IMR-90 (cell line): ENCODE measurements at regions not wholly inside any gene's neighbourhood (a gene's known extent, or its start where the extent isn't known, plus 50 kb on each side); places are given as distances from the start of the nearest gene placed in this dataset.

Experiments
- ATAC-seq: fragments of 200-7000 bp; cut with Tn5 transposase; 2 replicates; pipeline ENCODE4 v1.9.1; 2020; ENCODE audit warnings: low read depth, mild to moderate bottlenecking, moderate library complexity
- BruUV-seq: library from RNA; stranded (reverse); fragments of 400-500 nt; replicated peaks from 2 replicates; lab custom pipeline; 2021; lab: Mats Ljungman, UMichigan
- CTCF ChIA-PET: fragments of 300-600 bp; formaldehyde crosslinking; extraction: SDS; loops from one replicate; lab custom pipeline; 2021; ENCODE audit warnings: antibody characterized with exemption; lab: Yijun Ruan, JAX
- POLR2A ChIA-PET: fragments of 300-600 bp; sonication (Branson Sonifier 250); formaldehyde crosslinking; loops from one replicate; lab custom pipeline; 2022; ENCODE audit warnings: antibody characterized with exemption; ENCODE audit not compliant: unreplicated experiment; lab: Charles Lee
- DNase-seq: peaks from one replicate; pipeline ENCODE4 v3.0.0; 2013
- H2AFZ ChIP-seq: replicated peaks from 2 replicates; pipeline ENCODE3; 2013; ENCODE audit warnings: low read length, mild to moderate bottlenecking; ENCODE audit not compliant: poor library complexity
- H2AK5ac ChIP-seq: 2 replicates; pipeline ENCODE4 v1.6.1; 2013; ENCODE audit warnings: low read depth, low read length, inconsistent platforms
- H2AK9ac ChIP-seq: replicated peaks from 2 replicates; pipeline ENCODE3; 2013; ENCODE audit warnings: mild to moderate bottlenecking, low read depth, low read length, moderate library complexity; ENCODE audit not compliant: poor library complexity
- H2BK120ac ChIP-seq: 2 replicates; pipeline ENCODE4 v1.6.1; 2013; ENCODE audit warnings: low read depth, low read length, inconsistent platforms
- H2BK15ac ChIP-seq: 3 replicates; pipeline ENCODE4 v1.6.1; 2013; ENCODE audit warnings: low read depth, low read length, inconsistent platforms
- H2BK20ac ChIP-seq: 2 replicates; pipeline ENCODE4 v1.6.1; 2013; ENCODE audit warnings: low read depth, mild to moderate bottlenecking, inconsistent platforms, low read length, moderate library complexity
- H2BK5ac ChIP-seq: 2 replicates; pipeline ENCODE4 v1.6.1; 2013; ENCODE audit warnings: mild to moderate bottlenecking, low read depth, low read length, inconsistent platforms; ENCODE audit not compliant: poor library complexity, severe bottlenecking
- H3K14ac ChIP-seq: replicated peaks from 2 replicates; pipeline ENCODE4 v1.6.1; 2013; ENCODE audit warnings: low read depth, low read length, inconsistent platforms
- H3K18ac ChIP-seq: 2 replicates; pipeline ENCODE4 v1.6.1; 2013; ENCODE audit warnings: low read depth, low read length, control low read depth
- H3K23ac ChIP-seq: 2 replicates; pipeline ENCODE4 v1.6.1; 2013; ENCODE audit warnings: low read depth, low read length, inconsistent platforms
- H3K27ac ChIP-seq: 2 replicates; pipeline ENCODE4 v1.5.1; 2013; ENCODE audit warnings: mild to moderate bottlenecking, control low read depth, low read length; ENCODE audit not compliant: insufficient read depth
- H3K27me3 ChIP-seq: 2 replicates; pipeline ENCODE4 v1.6.1; 2013; ENCODE audit warnings: low read length; ENCODE audit not compliant: control insufficient read depth, insufficient read depth
- H3K36me3 ChIP-seq: 2 replicates; pipeline ENCODE4 v1.6.1; 2013; ENCODE audit warnings: low read length, mixed read lengths; ENCODE audit not compliant: control insufficient read depth, insufficient read depth
- H3K4ac ChIP-seq: 2 replicates; pipeline ENCODE4 v1.6.1; 2013; ENCODE audit warnings: low read depth, low read length, inconsistent platforms
- H3K4me1 ChIP-seq: 2 replicates; pipeline ENCODE4 v1.6.1; 2013; ENCODE audit warnings: low read length, mixed read lengths; ENCODE audit not compliant: control insufficient read depth, insufficient read depth
- H3K4me2 ChIP-seq: 2 replicates; pipeline ENCODE4 v1.6.1; 2013; ENCODE audit warnings: low read depth, mild to moderate bottlenecking, control low read depth, low read length, moderate library complexity
- H3K4me3 ChIP-seq: 2 replicates; pipeline ENCODE4 v1.5.1; 2013; ENCODE audit warnings: low read depth, mild to moderate bottlenecking, control low read depth, low read length, moderate library complexity; ENCODE audit not compliant: insufficient read depth
- H3K56ac ChIP-seq: 2 replicates; pipeline ENCODE4 v1.6.1; 2013; ENCODE audit warnings: low read length, inconsistent platforms; ENCODE audit not compliant: insufficient read depth; ENCODE audit errors: extremely low read depth
- H3K79me1 ChIP-seq, 2 experiments: 2 replicates each; pipeline ENCODE4 v1.6.1; 2013; ENCODE audit warnings: low read length in 2 of 2, inconsistent platforms in 1 of 2, low read depth in 1 of 2
- H3K9ac ChIP-seq: 2 replicates; pipeline ENCODE4 v1.6.1; 2013; ENCODE audit warnings: low read depth, low read length, control low read depth
- H3K9me1 ChIP-seq: 2 replicates; pipeline ENCODE4 v1.6.1; 2013; ENCODE audit warnings: low read length, inconsistent platforms; ENCODE audit not compliant: insufficient read depth
- H3K9me3 ChIP-seq: 2 replicates; pipeline ENCODE4 v1.6.1; 2013; ENCODE audit warnings: low read length; ENCODE audit not compliant: control insufficient read depth, insufficient read depth
- H4K20me1 ChIP-seq: 2 replicates; pipeline ENCODE4 v1.6.1; 2013; ENCODE audit warnings: low read length, inconsistent platforms; ENCODE audit not compliant: insufficient read depth
- H4K5ac ChIP-seq: 2 replicates; pipeline ENCODE4 v1.6.1; 2013; ENCODE audit warnings: mild to moderate bottlenecking, low read depth, low read length, control low read depth
- H4K8ac ChIP-seq, 2 experiments: 2 replicates each; pipeline ENCODE4 v1.6.1; 2013; ENCODE audit warnings: low read depth in 2 of 2, low read length in 2 of 2, control low read depth in 1 of 2, inconsistent platforms in 1 of 2
- H4K91ac ChIP-seq: 2 replicates; pipeline ENCODE4 v1.6.1; 2013; ENCODE audit warnings: low read depth, low read length, inconsistent platforms; ENCODE audit not compliant: insufficient read depth
- ELK1 ChIP-seq: fragments of 150-350 bp; IDR thresholded peaks from 2 replicates; pipeline ENCODE4 v1.6.1; 2016; ENCODE audit warnings: low read depth, mild to moderate bottlenecking, low read length, moderate library complexity, borderline replicate concordance
- NFE2L2 ChIP-seq: fragments of 150-350 bp; IDR thresholded peaks from 2 replicates; pipeline ENCODE4 v1.6.1; 2016; ENCODE audit warnings: low read depth, mild to moderate bottlenecking, low read length
- whole genome bisulfite sequencing, 2 experiments: methylation state at CpG; one replicate each; pipeline versions ENCODE4 v1.1.5 to v1.1.7; 2013; ENCODE audit warnings: missing lambda C conversion rate in 2 of 2; ENCODE audit not compliant: insufficient read length in 1 of 2; ENCODE audit errors: extremely low coverage in 2 of 2; 5-methylcytosine and 5-hydroxymethylcytosine counted together
- dilution Hi-C: fragments of 300-500 bp; cut with HindIII; formaldehyde crosslinking; loops from one replicate; pipeline ENCODE4 v1.14.3; 2018; ENCODE audit warnings: low sequenced_read_pairs; ENCODE audit not compliant: unreplicated experiment
- in situ Hi-C: fragments of 300-500 bp; cut with MboI; formaldehyde crosslinking; loops from 3 replicates; pipeline ENCODE4 v1.14.3; 2019; ENCODE audit warnings: low sequenced_read_pairs, inconsistent platforms, mixed read lengths
- intact Hi-C: fragments of 100-400 bp; cut with micrococcal nuclease; formaldehyde crosslinking; loops from 2 replicates; pipeline ENCODE4 v1.10.0; 2022

- Histone ChIP-seq H2AK9ac (no peak overlapping the region), H3K56ac (no peak overlapping the region), H2AK5ac (no peak overlapping the region), H3K4me1 (no peaks in the 10 kb centered on the region), H2AFZ (no peak overlapping the region), H3K9me1 (no peaks in the 10 kb centered on the region), H3K36me3 (no peaks in the 10 kb centered on the region), H2BK15ac (no peak overlapping the region), H3K4me2 (no peak overlapping the region), H3K18ac (no peak overlapping the region), H3K4me3 (no peak overlapping the region), H3K4ac (no peak overlapping the region), H3K27me3 (no peaks in the 10 kb centered on the region), H3K23ac (no peak overlapping the region), H3K14ac (no peak overlapping the region), H3K9me3 (peaks cover 26% of the 10 kb centered on the region), H3K27ac (no peak overlapping the region), H3K9ac (no peak overlapping the region), H3K79me1 (no peaks in the 10 kb centered on the region), H4K20me1 (no peaks in the 10 kb centered on the region), H2BK120ac (no peak overlapping the region), H4K5ac (no peak overlapping the region), H2BK20ac (no peak overlapping the region), H2BK5ac (no peak overlapping the region), H4K91ac (no peak overlapping the region), H4K8ac (no peak overlapping the region)
- no peak for TF ChIP-seq ELK1
- TF ChIP-seq NFE2L2 = no peak
- intact Hi-C loops (no loop called here), in situ Hi-C loops (no loop called here), dilution Hi-C loops (no loop called here)
- BruUV-seq = no TSS peak
- no CpG with 5 or more reads among the region's 6 CpGs for WGBS, 2 experiments
- ChIA-PET CTCF (no interaction called here), POLR2A (no interaction called here)
- DNase-seq (no peak), ATAC-seq (no peak)
These were observed 652.8 kb upstream of the SOX11 start for GRCh38 chr2:5039241-5039975.
